RWPE2 (cell line): ENCODE measurements at regions not wholly inside any gene's neighbourhood (a gene's known extent, or its start where the extent isn't known, plus 50 kb on each side); places are given as distances from the start of the nearest gene placed in this dataset.

ENCODE experiments used
- ATAC-seq: fragments of 200-7000 bp; cut with Tn5 transposase; 3 replicates; pipeline ENCODE4 v1.9.1; 2021; ENCODE audit warnings: low read depth
- DNase-seq: peaks from one replicate; pipeline ENCODE4 v3.0.0-alpha.2; 2020; ENCODE audit warnings: low spot score
- H3K27ac ChIP-seq: fragments of 450-650 bp; 2 replicates; pipeline ENCODE4 v1.5.1; 2017; ENCODE audit warnings: mild to moderate bottlenecking; ENCODE audit not compliant: poor library complexity, severe bottlenecking
- H3K27me3 ChIP-seq: fragments of 250-450 bp; sonication (Bioruptor Pico); 2 replicates; pipeline ENCODE4 v1.5.1; 2021; ENCODE audit warnings: mild to moderate bottlenecking, moderate library complexity; ENCODE audit not compliant: insufficient read depth, poor library complexity, severe bottlenecking
- H3K36me3 ChIP-seq: fragments of 250-450 bp; sonication (Bioruptor Pico); 2 replicates; pipeline ENCODE4 v1.5.1; 2020; ENCODE audit warnings: low read depth, mild to moderate bottlenecking, moderate library complexity
- H3K4me1 ChIP-seq: fragments of 250-450 bp; sonication (Bioruptor Pico); 2 replicates; pipeline ENCODE4 v1.5.1; 2021; ENCODE audit warnings: mild to moderate bottlenecking, moderate library complexity; ENCODE audit not compliant: insufficient read depth, poor library complexity, severe bottlenecking
- H3K4me3 ChIP-seq: fragments of 250-450 bp; sonication (Bioruptor Pico); 2 replicates; pipeline ENCODE4 v1.5.1; 2021; ENCODE audit warnings: mild to moderate bottlenecking, moderate library complexity; ENCODE audit not compliant: severe bottlenecking
- H3K9me3 ChIP-seq: fragments of 250-450 bp; sonication (Bioruptor Pico); 2 replicates; pipeline ENCODE4 v1.5.1; 2021; ENCODE audit warnings: mild to moderate bottlenecking, moderate library complexity; ENCODE audit not compliant: severe bottlenecking
- CTCF ChIP-seq: fragments of 450-650 bp; IDR thresholded peaks from one replicate; pipeline ENCODE4 v1.5.1; 2017; ENCODE audit warnings: mild to moderate bottlenecking, moderate library complexity; ENCODE audit not compliant: poor library complexity, severe bottlenecking

- Histone ChIP-seq H3K9me3 (no peaks in the 10 kb centered on the region), H3K4me1 (no peaks in the 10 kb centered on the region), H3K27me3 (no peaks in the 10 kb centered on the region), H3K27ac (no peak overlapping the region), H3K4me3 (no peak overlapping the region), H3K36me3 (no peaks in the 10 kb centered on the region)
- TF ChIP-seq CTCF: no peak
- no peak for ATAC-seq
- DNase-seq: no peak
Observed at GRCh38 chr12:91483471-91483985, 300.9 kb upstream of the DCN start.

GRCh38 chr12:91482231-91482630 lies 299.6 kb upstream of the DCN start:
- H3K27ac ChIP-seq: no peak overlapping the region
- H3K9me3 ChIP-seq: no peaks in the 10 kb centered on the region
- TF ChIP-seq CTCF: no peak
- no peak for DNase-seq
- ATAC-seq: no peak
- no peaks in the 10 kb centered on the region for H3K36me3 ChIP-seq
- H3K27me3 ChIP-seq: no peaks in the 10 kb centered on the region
- H3K4me1 ChIP-seq: no peaks in the 10 kb centered on the region
- no peak overlapping the region for H3K4me3 ChIP-seq

GRCh38 chr12:91478500-91478899 lies 295.9 kb upstream of the DCN start:
- Histone ChIP-seq H3K27me3 (no peaks in the 10 kb centered on the region), H3K36me3 (no peaks in the 10 kb centered on the region), H3K9me3 (no peaks in the 10 kb centered on the region), H3K4me1 (no peaks in the 10 kb centered on the region), H3K27ac (no peak overlapping the region), H3K4me3 (no peak overlapping the region)
- DNase-seq: no peak
- ATAC-seq: no peak
- TF ChIP-seq CTCF: no peak

GRCh38 chr12:91467686-91468085 lies 285.1 kb upstream of the DCN start:
- no peak for ATAC-seq
- no peaks in the 10 kb centered on the region for H3K27me3 ChIP-seq
- no peak for DNase-seq
- no peak overlapping the region for H3K4me3 ChIP-seq
- H3K36me3 ChIP-seq: no peaks in the 10 kb centered on the region
- no peak for TF ChIP-seq CTCF
- no peaks in the 10 kb centered on the region for H3K4me1 ChIP-seq
- H3K27ac ChIP-seq: no peak overlapping the region
- H3K9me3 ChIP-seq: no peaks in the 10 kb centered on the region

GRCh38 chr12:91461061-91461460 lies 278.4 kb upstream of the DCN start:
- no peaks in the 10 kb centered on the region for H3K36me3 ChIP-seq
- H3K27ac ChIP-seq: no peak overlapping the region
- no peak overlapping the region for H3K4me3 ChIP-seq
- H3K4me1 ChIP-seq: no peaks in the 10 kb centered on the region
- no peak for ATAC-seq
- no peak for TF ChIP-seq CTCF
- no peaks in the 10 kb centered on the region for H3K27me3 ChIP-seq
- no peak for DNase-seq
- no peaks in the 10 kb centered on the region for H3K9me3 ChIP-seq
